Activated T-helper 1 cell treated with anti-CD3 and anti-CD28 coated beads, Interleukin-2, amount 50 U/mL, for 16 hours (primary cell): ENCODE measurements at regions not wholly inside any gene's neighbourhood (a gene's known extent, or its start where the extent isn't known, plus 50 kb on each side); places are given as distances from the start of the nearest gene placed in this dataset.

ENCODE experiments used
- DNase-seq, 2 donors: peaks; one replicate each; pipeline ENCODE4 v3.0.0-alpha.2; 2020; ENCODE audit warnings: low read depth in 1 of 2, low spot score in 1 of 2

DNA sequence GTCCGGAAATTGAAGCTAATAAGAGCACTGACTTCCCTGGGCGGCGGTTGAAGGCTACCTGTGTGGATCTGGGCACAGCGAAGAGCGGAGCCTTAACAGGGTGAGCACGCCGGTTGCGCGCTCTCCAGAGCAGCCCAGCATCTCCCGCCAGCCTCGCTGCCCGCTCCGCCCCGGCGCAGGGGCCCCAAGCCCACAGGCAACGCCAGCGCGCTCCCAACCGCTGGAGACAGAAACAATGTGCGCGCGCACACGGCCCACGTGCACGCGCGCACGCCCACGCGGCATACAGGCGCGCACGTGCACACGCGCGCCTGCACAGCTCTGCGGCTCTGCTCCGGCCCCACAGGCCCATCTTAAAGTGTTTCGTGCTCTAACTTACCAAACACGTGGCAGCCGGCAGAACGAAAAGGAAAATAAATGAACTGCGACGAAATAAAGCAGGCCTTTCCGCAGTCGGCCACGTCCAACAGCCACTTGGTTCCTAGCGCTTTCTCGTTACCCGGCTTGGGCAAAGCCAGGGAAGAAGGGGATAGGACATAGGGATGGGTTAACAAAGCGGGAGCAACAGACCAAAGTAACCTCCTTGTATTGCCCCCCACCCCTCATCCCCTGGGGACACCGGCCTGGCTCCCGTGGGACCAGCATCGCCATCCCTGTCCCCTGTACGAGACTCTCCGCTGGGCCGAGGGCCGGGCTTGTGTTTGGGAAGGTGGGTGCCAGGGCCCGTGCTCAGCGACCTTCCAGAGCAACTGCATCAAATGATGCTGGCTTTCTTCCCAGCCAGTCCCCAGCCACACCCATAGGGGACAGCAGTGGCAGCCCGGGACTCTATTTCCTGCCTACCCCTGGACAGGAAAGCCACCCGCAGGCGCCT is 203.7 kb downstream of the ABHD5 start:
- peak in 1 of 2 donors; percentile 6 for DNase-seq

DNA sequence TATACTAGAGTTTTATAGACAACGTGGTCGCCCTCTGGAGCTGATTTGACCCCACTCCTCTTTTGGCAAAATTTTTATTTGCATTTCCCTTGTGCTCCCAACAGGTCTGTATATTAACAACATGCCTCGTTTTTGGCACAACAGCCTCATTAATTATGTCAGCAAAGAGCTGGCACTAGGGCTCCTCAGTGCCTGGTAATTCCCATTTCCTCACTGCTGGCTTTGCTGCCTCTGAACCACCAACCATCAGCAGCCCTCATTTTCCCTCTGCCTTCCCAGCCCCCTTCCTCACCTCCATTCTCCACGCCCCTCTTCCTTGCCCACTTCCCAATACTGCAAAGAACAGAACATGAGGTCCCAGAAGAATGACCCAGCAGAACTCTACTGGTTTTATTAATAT is 204.8 kb downstream of the ABHD5 start:
- DNase-seq, result no peak

DNA sequence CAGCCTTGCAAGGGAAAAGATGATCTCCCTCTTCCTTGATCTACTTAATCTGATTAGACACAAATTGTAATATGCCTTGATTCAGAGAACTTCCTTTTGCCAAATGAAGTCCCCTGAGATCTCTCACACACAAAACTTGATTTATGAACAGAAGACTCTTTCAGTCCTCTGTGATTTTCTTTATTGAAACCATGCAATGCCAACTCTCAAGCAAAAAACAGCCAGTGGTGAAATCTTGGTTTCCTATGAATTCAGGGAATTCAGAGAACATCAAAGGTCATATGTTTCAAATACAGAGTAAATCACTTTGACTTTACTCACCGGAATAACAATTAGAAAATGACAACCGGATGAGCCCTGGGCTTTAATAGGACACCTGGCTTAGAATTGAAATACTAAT is 211.7 kb downstream of the ABHD5 start:
- DNase-seq, result no peak

DNA sequence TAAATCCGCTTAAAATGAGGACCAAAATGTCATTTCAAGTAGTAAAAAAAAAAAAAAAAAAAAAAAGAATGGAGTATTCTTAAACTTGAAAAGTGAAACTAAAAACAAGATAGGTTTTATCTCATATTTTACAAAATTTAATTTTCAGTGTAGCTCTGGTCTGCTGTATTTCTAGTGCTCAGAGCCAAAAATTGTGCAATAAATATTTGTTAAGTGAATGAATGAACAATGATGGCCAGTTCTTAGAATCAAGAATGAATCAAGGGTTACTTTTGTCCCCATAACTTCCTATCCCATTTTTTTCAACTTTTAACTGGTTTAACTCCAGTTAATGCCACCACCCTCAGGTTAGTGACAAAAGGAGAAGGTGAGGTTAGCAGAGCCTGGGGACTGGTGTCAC is 214.4 kb downstream of the ABHD5 start:
- DNase-seq, result no peak

DNA sequence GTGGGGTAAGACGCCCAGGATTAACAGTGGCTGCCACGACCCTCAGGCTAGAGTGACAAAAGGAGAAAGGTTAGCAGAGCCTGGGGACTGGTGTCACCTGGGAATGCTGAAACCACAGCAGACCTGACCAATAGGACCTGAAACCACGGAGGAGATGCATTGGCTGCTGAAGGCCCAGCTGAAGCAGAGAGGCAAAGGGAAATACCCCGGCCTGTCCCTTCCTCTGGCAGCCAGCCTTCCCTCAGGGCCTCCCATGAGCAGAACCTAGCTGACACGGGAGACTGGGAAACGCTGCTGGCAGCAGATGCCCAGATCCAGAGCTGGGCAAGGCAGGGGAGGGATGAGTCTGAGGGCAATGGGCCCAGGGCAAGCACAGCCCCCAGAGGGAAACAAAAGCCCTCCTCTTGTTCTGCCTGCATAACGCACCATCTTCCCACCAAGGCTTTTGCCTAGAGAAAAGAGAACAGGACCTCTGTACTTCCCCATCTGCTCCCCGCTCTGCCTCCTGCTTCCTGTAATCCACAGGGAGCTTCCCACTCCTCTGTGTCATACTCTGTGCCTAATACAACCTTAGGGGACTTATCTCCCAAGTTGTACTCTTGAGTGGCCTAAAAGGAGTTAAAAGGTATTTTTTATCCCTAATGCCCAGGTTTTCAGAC is 216.2 kb downstream of the ABHD5 start:
- DNase-seq, result no peak

DNA sequence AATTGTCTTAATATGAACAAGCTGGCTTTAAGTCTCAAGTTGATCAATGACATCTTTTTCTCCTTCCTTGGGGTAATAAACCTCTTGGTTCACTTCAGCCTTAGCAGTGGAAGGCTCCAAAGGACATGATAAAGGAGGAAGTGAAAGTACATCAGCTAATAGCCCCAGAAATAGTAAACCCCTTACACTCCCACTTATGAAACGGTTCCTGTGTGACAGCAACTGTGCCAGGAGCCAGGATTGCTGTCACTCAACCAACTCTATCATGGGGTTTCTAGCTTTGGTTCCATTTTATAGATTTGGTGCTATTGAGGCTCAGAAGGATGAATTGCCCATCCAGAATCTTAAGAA is 216.7 kb downstream of the ABHD5 start:
- no peak for DNase-seq

DNA sequence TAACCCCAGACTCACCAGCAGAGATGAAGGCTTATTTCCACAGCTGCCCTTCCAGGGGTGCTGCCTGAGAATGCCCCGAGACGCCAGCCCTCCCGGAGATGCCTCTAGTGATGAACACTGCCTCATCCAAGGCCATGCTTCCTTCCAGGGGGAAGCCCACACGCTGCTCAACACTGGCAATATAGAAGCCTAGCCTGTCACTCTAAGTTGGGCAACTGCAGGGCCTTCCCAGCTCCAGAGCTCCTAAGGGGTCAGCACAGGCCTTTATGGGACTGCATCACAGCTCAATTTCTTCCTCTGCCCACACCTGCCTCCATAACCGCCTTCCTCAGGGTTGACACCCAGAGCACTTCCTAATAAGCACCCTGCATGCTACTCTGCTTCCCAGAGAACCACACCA is 217.7 kb downstream of the ABHD5 start:
- DNase-seq, result no peak

DNA sequence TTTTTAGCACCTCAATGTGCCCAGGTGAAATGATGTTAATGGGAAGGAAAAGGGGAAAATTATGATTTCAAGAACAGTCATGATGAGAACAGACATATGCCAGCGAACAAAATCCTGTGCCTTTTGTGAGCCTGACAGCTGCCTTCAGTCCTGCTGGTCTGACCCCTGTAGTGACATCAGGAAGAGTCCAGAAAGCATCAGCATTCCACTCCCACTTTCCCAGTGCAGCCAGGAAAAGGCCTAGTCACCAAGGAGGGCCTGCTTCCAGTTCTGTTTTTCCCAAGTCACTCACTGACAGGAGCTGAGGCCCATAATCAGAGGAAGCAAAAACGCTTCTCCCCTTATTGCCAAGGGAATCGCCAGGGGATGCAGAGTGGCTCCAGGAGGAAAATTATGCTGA is 218.4 kb downstream of the ABHD5 start:
- DNase-seq, result no peak

DNA sequence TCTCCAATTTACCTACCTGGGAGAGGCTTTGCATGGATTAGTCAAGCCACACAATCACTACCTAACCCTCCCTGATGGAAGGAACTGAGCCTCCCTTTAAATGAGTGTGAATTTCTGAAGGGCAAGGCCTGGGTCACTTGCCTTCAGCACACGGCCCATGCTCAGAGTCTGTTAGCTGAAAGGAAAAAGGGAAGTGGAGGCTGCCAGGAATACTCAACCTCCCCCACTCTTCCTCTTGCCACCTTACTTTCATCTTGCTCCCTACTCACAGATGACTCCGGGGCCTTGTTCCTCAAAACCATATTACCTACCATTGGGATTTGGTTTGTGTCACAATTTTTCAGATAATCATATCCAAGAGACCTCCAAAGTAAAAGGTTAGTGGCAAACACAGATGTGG is 220.0 kb downstream of the ABHD5 start:
- no peak for DNase-seq

DNA sequence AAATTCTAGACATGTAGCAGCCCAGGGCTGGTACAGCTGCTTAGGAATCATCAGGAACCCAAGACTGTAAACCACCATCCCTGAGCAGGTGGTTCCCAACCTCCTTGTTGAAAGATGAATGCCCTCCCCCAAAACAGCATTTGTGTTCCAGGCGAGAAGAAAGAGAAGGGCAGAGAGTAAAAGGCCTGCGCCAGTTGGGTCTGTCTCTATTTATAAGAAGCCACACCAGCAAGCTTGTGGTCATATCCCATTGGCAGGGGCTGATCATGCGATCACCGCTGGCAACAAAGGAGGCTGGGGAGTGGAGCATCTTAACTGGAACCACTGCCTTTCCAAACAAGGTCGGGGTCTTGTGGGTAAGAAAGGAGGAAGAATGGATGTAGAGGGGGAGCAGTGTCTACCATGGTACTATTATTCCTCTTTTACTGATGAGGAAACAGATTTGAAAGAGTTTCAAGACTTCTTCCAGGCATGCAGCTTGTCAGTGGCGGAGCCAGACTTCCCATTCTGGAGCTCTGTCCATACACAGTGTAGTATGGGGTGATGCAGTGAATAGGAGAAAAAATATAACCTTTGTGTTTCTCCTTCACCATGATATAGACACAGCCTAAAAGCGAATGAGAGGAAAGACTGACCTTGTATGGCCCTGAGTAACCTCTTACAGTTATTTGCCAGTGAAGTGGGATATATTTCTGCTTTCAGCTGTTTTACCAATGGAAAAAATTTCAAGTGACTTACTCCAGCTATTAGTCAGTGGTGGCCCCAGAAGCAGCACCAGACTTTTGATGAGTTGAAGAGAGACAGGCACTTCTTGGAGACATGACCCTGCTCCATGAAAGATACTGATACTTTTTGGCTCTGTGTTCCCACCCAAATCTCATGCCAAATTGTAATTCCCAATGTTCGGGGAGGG is 222.6 kb downstream of the ABHD5 start:
- no peak for DNase-seq

DNA sequence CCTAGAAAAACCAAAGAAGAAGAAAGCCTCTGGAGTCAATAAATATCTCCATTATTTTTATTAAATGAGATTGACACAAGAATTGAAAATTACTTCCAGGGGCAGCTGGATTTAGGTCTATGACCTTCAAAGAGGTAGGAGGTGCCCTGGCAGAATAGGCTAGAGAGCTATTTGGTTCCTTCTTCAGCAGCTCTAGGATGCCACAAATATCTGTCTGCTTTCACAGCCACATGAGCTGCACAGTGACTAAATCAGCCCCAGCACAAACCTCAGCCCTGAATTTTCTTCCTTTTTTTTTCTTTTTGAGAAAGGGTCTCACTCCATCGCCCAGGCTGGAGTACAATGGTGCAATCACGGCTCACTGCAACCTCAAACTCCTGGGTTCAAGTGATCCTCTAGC is 223.5 kb downstream of the ABHD5 start:
- no peak for DNase-seq

DNA sequence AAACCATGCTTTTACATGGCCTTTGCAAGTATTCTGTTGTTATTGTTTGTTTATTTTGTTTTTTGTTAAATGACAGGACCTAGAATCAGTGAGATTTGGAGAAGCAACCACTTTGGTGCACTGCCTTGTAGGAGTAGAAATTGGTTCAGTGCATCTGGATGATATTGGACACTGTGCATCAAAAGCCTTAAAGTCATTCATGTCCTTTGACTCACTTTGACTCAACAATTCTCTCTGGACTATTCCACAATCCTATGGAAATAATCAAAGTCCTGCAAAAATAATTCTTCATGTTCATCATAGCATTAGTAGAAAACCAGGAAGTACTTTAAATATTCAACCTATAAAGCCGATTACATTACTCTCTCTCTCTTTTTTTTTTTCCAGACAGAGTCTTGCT is 224.8 kb downstream of the ABHD5 start:
- no peak for DNase-seq

DNA sequence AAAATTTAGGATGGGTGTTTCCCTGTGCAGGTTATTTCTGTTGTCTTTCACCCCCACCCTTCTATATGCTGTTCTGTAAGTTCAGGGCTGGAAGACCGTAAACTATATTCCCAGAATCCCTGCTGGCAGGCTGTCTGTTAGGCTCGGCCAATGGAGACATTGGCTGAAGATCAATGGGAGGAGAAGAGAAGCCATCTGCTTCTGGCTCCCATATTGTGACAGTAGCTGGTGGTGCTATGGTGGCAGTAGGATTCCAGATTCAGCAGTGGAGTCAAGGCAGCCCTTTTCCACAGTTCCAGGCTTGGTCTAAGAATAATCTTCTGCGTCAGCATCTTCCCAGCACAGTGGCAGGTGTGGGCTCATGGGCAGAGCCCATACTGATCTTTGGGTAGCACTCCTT is 226.6 kb downstream of the ABHD5 start:
- DNase-seq, result no peak

DNA sequence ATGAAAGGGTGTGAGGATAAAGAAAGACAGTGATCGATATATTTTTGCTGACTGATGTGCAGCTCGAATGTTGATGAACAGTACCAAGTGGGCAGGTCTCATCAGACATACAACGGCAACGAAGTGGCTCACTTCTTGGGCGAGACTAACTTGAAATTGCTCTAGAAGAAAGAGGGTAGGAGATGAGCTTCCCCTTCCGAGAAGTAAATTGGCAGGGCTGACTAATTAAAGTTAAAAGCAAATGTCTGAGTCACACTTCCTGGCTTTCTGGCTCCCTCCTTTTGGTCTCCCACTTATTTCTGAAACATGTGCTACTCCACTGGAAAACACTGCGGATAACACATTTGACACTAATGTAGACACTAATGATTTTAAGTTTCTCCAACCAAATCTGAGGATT is 228.3 kb downstream of the ABHD5 start:
- DNase-seq, result no peak

DNA sequence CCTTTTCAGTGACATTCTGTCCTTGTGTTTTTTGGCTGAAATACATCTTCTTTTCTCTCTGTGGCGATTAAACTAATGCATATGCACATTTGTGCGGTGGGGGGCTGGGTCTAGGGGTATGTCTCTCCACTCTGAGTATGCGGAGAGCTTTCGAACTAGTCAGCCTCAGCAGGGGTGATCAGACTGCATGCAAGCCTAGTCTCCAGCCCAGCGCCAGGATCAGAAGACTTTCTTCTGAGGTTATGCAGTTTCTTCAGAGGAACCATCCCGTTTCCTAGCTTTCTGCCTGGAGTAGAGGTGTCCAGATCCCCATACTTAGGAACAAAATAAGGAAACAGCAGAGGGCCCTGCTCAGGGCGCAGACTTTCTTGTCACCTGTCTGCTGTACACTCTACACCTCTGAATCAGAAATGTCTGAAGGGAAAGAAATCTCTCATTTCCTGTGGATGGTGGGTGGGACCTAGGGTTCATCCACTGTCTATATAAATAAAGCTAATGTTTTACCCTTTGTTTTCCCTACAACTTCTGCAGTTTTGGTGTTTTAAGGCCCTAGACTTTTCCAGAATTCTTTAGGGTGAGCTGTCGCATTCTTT is 230.4 kb downstream of the ABHD5 start:
- DNase-seq, result no peak

DNA sequence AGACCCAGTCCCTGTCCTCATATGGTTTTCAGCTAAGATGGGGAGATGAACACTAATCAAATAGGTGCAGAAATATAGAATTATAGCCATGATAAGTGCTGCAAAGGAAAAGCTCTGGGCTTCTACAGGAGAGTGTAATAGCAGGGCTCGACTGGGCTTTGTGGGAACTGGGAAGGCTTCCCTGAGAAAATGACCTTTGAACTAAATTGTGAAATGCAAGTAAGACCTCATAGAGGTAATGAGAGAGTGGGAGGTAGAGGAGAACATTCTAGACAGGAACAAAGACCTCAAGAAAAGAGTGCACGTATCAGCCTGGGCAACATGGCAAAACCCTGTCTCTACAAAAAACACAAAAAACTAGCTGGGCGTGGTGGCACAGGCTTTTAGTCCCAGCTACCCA is 231.6 kb downstream of the ABHD5 start:
- no peak for DNase-seq

DNA sequence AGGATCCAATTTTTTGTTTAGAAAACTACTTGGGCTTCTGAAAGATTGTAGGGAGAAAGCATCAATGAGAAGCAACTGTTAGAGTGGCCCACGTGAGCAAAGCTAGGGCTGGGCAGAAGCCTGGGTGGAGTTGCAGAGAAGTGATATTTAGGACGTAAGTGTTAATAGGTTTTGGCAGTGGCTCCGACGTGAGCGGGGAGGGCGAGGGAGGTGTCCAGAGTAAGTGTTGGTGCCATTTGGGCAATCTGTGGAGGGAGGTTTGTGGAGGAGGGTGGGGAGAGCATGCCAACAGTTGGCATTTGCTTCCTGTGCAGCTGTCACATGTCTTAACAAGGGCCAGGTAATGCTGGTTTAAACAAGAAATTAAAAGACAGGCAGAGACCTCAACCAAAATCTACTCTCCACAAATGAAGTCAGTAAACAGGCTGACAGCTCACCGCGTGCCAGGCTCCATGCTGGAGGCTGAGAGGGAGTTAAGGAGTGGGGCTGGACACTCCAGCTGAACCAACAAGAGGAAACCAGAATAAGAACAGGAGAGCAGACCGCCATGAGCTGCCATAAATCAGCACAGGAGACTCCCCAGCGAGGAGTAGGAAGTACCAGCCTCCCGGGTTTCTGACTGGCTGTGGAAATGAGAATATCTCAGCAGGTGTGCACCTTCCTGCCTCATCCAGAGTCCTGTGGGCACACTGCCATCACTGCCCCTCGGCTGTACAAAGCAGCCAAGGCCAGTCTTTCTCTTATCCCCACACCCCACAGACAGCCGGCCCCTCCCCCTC is 232.6 kb downstream of the ABHD5 start:
- no peak for DNase-seq

DNA sequence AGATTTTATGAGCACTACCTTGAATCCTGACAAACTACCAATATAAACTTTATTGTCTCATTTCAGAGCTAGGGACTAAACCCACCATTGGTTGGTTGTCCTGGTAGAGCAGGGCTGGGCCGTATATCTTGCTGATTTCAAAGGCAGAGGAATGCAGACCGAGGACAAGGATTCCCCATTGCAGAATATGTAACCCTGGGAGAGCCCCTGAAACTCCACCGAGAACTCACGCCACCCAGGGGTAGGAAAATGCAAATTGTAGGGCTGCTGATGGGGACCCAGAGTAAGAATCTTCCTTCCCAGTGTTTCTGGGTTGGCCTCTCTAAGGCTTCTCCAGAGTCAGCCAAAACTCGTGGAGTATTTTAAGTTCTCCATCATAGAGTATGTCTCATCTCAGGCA is 235.3 kb downstream of the ABHD5 start:
- no peak for DNase-seq

DNA sequence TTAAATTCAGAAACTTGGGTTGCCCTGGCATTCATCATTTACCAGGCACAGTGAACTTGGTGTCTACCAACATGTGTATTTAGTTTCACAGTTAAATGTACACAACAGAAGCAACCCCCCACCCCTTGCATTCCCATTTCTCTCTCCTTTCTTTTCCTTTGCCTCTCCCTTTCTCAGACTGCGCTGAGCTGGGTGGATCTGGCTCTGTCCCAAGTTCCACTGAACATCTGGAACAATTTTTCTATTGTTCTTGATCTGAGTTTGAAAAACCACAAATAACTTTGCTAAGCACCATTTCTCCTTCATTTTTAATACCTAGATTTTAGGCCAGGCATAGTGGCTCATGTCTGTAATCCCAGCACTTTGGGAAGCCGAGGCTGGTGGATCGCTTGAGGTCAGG is 242.2 kb downstream of the ABHD5 start:
- no peak for DNase-seq

DNA sequence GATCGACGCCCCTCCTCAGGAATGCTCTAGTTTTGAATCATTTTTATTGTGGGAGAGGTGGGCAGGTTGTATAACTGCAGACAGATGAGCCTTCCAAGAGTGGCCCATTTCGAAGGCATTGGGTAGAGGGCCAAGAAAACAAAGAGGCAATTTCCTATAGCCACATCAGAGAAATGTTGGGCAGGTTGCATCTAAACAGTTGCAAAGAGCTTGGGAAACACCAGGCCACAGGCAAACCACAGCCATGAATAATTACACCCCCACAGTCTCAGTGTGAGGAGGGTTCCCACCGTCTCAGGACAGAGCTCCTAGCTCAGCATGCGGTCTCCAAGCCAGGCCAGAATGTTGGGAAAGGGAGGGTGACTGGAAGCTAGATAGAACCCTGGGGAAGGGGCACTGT is 257.3 kb downstream of the ABHD5 start:
- DNase-seq, result no peak

DNA sequence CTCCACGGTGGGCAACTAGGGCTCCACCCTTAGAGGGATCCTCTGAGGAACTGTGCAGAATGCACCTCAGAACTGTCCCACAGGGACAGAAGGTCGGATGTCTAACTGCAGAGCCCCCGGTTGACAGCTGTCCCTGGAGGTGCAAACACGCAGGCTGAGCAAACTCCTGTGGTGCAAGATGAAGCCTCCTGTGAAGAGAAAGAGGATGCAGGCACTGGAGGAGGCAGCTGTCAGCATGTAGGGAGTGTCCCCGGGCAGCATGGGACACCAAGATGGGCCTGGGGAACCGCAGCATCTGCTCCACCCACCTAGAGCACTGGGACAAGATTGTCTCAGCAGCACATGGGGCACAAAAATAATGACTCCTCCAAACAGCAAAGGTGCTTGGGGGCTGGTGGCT is 258.9 kb downstream of the ABHD5 start:
- DNase-seq, result no peak
